ENCODE measurements at regions not wholly inside any gene's neighbourhood (a gene's known extent, or its start where the extent isn't known, plus 50 kb on each side); places are given as distances from the start of the nearest gene placed in this dataset.

DNA sequence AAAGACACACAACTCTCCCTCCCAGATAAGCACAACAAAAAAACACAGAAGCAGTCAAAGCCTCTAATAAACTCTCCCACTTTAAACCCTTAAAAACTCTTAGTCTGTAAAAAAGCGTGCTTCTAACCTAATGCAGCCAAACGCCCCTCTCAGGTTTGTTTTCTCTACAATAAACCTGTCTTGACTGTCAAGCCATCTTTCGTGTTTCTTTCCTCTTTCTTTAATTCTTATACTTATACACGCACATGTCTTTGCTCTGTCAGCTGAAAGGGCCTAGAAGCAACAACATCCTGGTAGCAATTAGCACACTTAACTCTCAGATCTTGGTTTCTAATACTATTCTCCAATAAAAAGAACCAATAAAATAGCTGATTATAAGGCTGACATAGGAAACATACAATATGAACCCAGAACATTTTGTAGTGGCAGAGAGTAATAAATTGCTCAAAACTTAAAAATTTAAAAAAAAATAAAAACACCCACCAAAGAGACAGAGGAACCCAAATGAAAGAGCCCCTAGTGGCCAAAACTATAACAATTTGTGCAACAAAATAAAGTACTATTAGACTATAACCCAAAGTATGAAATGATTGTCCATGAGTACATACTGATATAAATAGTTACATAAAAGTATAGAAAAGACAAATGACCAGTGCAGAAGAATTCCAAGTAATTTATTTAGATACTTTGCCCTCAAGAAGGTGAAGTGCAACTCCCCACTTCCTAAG lies 440.4 kb upstream of the ADGRL3 start:
- no peak for TF ChIP-seq POLR2A (IDR thresholded peaks at IDR 0.05)
- TF ChIP-seq, protein P1, sequence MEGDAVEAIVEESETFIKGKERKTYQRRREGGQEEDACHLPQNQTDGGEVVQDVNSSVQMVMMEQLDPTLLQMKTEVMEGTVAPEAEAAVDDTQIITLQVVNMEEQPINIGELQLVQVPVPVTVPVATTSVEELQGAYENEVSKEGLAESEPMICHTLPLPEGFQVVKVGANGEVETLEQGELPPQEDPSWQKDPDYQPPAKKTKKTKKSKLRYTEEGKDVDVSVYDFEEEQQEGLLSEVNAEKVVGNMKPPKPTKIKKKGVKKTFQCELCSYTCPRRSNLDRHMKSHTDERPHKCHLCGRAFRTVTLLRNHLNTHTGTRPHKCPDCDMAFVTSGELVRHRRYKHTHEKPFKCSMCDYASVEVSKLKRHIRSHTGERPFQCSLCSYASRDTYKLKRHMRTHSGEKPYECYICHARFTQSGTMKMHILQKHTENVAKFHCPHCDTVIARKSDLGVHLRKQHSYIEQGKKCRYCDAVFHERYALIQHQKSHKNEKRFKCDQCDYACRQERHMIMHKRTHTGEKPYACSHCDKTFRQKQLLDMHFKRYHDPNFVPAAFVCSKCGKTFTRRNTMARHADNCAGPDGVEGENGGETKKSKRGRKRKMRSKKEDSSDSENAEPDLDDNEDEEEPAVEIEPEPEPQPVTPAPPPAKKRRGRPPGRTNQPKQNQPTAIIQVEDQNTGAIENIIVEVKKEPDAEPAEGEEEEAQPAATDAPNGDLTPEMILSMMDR (IDR thresholded peaks at IDR 0.05), result no peak

Data from lower leg skin (tissue), 3 donors.